ENCODE measurements at regions not wholly inside any gene's neighbourhood (a gene's known extent, or its start where the extent isn't known, plus 50 kb on each side); places are given as distances from the start of the nearest gene placed in this dataset.
"Not testable (repeated sequence)": the region's sequence is repeated elsewhere in the genome, so short reads cannot be mapped to it uniquely, and the experiment has no call there.

DNA sequence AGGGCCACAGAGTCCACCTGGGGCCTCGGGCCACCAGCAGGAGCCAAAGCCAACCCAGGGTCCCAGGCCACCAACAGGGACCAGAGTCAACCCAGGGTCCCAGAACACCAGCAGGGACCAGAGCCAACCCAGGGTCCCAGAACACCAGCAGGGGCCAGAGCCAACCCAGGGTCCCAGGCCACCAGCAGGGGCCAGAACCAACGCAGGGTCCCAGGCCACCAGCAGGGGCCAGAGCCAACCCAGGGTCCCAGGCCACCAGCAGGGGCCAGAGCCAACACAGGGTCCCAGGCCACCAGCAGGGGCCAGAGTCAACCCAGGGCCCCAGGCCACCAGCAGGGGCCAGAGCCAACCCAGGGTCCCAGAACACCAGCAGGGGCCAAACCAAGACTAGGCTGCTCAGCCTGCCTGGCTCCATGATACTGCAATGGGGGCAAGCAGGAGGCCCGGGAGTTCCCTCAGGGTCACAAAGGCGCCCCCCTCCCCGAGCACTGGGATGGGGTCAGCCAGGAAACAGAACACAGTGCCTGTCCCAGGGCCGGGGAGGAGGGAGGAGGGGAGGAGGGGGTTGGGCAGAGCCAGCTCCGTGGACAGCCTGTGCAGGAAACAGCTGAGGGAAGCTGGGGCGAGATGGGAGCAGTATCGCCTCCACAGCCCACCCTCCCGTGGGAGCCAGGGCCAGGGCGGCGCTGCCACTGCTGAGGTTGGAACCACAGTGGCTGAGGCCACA lies 62.0 kb upstream of the PRR5 start:
- Histone ChIP-seq H3K9me3 (no peaks in the 10 kb centered on the region), H3K36me3 (no peaks in the 10 kb centered on the region), H3K27ac (no peak overlapping the region), H3K27me3 (no peaks in the 10 kb centered on the region), H3K4me1 (no peaks in the 10 kb centered on the region), H3K4me3 (no peak overlapping the region)
- DNase-seq = peak in 1 of 3 donors; percentile 48
- TF ChIP-seq CTCF (IDR thresholded peaks at IDR 0.05) = no peak

DNA sequence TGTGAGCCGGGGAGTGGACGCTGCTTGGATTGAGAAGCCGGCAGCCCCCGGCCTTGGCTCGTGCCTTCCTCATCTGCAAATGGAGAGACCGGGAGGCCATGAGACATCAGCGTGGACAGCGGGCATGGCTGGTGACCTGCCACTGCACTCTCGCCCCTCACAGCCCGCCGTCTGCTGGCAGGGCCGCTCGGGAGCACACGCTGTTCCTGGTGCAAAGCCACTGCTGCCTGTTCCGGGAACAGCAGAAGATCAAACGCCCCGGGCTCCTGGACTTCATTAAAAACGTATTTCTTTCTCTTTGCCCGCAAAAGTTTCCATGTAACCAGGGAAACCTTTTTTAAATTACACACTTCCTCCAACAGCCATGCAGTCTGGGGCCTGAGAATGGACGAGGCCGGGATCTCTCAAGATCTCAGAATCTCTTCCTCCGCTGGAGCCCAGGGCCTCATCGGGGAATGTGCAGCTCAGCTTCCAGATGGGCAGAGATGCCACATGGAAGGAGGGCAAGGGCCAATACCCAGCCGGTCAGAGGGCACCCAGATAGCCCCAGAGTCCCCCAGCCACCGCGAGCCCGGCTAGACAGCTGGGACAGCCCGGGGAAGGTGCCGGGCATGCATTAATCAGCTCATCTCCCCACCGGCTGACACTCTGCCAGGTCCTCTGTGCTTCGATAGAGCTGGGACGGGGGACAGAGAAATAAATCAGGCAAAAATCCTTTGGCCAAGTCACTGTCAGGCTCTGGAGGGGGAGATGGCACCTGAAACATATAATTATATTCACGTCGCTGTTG lies 62.8 kb upstream of the PRR5 start:
- H3K27ac ChIP-seq = peak overlapping the region in 2 of 4 donors; percentile 9 to 19

GRCh38 chr22:44636502-44637206 lies 65.3 kb upstream of the PRR5 start:
- not testable (repeated sequence) for H3K36me3 ChIP-seq, DNase-seq, H3K27ac ChIP-seq, H3K9me3 ChIP-seq, H3K4me1 ChIP-seq, H3K4me3 ChIP-seq, H3K27me3 ChIP-seq

More for the DNA sequence above, 62.8 kb upstream of the PRR5 start:
- Histone ChIP-seq H3K36me3 (no peaks in the 10 kb centered on the region), H3K27me3 (no peaks in the 10 kb centered on the region), H3K9me3 (no peaks in the 10 kb centered on the region), H3K4me1 (no peaks in the 10 kb centered on the region), H3K4me3 (no peak overlapping the region)
- TF ChIP-seq POLR2A (IDR thresholded peaks at IDR 0.05) (no peak), CTCF (IDR thresholded peaks at IDR 0.05) (no peak)
- peak in 1 of 3 donors; percentile 31 for DNase-seq

- not testable (repeated sequence) for H3K4me3 ChIP-seq, H3K27ac ChIP-seq, DNase-seq, H3K36me3 ChIP-seq, H3K4me1 ChIP-seq, H3K9me3 ChIP-seq, H3K27me3 ChIP-seq
Measured at GRCh38 chr22:44635567-44635966, 66.4 kb upstream of the PRR5 start.

GRCh38 chr22:44634426-44635321 lies 67.3 kb upstream of the PRR5 start:
- Histone ChIP-seq H3K27me3 (no peaks in the 10 kb centered on the region), H3K36me3 (no peaks in the 10 kb centered on the region), H3K4me1 (no peaks in the 10 kb centered on the region), H3K4me3 (no peak overlapping the region), H3K27ac (no peak overlapping the region), H3K9me3 (no peaks in the 10 kb centered on the region)
- TF ChIP-seq CTCF (IDR thresholded peaks at IDR 0.05) = no peak
- no peak for TF ChIP-seq POLR2A (IDR thresholded peaks at IDR 0.05)
- DNase-seq = no peak

DNA sequence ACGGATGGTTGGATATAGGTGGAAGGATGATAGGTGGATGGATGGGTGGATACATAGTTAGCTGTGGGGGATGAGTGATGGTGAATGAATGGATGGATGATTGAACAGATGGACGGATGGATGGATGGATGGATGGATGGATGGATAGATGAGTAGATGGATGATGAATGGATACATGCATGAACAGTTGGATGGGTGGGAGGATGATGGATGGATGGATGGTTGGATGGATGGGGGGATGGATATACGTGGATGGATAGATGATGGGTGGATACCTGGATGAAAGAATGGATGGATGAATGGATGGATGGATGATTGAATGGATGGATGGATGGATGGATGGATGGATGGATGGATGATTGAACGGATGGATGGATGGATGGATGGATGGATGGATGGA lies 68.4 kb upstream of the PRR5 start:
- Histone ChIP-seq H3K27me3 (no peaks in the 10 kb centered on the region), H3K27ac (no peak overlapping the region), H3K4me1 (no peaks in the 10 kb centered on the region), H3K9me3 (no peaks in the 10 kb centered on the region), H3K4me3 (no peak overlapping the region), H3K36me3 (no peaks in the 10 kb centered on the region)
- TF ChIP-seq POLR2A (IDR thresholded peaks at IDR 0.05) = no peak
- no peak for TF ChIP-seq CTCF (IDR thresholded peaks at IDR 0.05)
- DNase-seq = no peak

All from Peyer's patch (tissue), 4 donors.